ENCODE measurements at regions not wholly inside any gene's neighbourhood (a gene's known extent, or its start where the extent isn't known, plus 50 kb on each side); places are given as distances from the start of the nearest gene placed in this dataset.

- TF ChIP-seq POLR2A (IDR thresholded peaks at IDR 0.05) (no peak), CTCF (IDR thresholded peaks at IDR 0.05) (no peak)
Measured at GRCh38 chr5:28549588-28549987, 1511.2 kb upstream of the CDH9 start.

Measured in body of pancreas (tissue), 4 donors.